ENCODE measurements at regions not wholly inside any gene's neighbourhood (a gene's known extent, or its start where the extent isn't known, plus 50 kb on each side); places are given as distances from the start of the nearest gene placed in this dataset.

DNA sequence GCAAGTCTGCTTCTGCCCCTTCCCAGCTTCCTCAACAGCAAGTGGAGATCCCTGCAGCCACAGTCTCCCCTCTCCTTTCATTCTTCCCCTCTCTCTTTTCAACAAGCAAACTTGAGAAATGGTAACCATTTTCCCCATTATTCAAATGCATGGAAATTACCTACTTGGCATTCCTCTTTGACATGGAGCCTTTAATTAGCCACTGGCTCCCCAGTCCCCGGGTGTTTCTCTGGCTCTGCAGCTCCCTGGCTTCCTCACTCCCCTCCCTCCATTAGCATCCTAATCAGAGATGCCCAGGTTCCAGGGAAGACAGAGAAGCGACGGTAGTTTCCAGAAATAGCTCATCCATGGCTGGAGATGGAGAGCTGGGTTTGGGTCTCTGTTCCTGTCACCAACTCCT is 116.0 kb downstream of the CCT6B start:
- Mint-ChIP-seq H3K27me3 (ENCODE audit: unreplicated experiment) (peaks cover 4% of the 10 kb centered on the region), H3K4me1 (ENCODE audit: unreplicated experiment) (peaks cover 6% of the 10 kb centered on the region), H3K9me3 (ENCODE audit: unreplicated experiment) (no peaks in the 10 kb centered on the region), H3K4me3 (ENCODE audit: unreplicated experiment) (no peak overlapping the region), H3K36me3 (ENCODE audit: low read depth, unreplicated experiment) (no peaks in the 10 kb centered on the region), H3K27ac (ENCODE audit: unreplicated experiment) (no peak overlapping the region)
- DNase-seq (ENCODE audit: low spot score): no peak
- no peak for TF ChIP-seq CTCF (IDR thresholded peaks at IDR 0.05; ENCODE audit: unreplicated experiment)

GRCh38 chr17:34843682-34844081 is 117.6 kb downstream of the CCT6B start:
- H3K27me3 Mint-ChIP-seq (ENCODE audit: unreplicated experiment): peaks cover 4% of the 10 kb centered on the region
- H3K36me3 Mint-ChIP-seq (ENCODE audit: low read depth, unreplicated experiment): no peaks in the 10 kb centered on the region
- TF ChIP-seq CTCF (IDR thresholded peaks at IDR 0.05; ENCODE audit: unreplicated experiment): no peak
- DNase-seq (ENCODE audit: low spot score): no peak
- no peaks in the 10 kb centered on the region for H3K9me3 Mint-ChIP-seq (ENCODE audit: unreplicated experiment)
- no peak overlapping the region for H3K27ac Mint-ChIP-seq (ENCODE audit: unreplicated experiment)
- peaks cover 9% of the 10 kb centered on the region for H3K4me1 Mint-ChIP-seq (ENCODE audit: unreplicated experiment)
- H3K4me3 Mint-ChIP-seq (ENCODE audit: unreplicated experiment): no peak overlapping the region

DNA sequence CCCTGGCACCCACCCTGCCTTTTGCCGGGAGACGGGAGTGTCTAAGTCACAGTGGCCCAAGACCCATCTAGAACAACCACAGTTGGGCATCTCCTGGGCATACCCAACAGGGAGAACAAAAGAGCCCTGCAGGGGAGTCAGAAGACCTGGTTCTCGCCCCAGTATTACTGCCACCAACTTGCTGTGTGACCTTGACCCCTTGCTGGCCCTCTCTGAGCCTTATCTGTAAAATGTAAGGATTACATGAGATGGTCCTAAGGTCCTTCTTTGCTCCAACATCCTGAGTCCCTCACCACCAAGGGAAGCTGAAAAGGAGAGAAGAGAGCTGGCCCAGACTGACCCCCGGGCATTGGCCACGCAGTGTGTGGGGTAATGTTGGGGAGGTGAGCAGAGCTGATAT is 119.0 kb downstream of the CCT6B start:
- Mint-ChIP-seq H3K27me3 (ENCODE audit: unreplicated experiment) (peaks cover 4% of the 10 kb centered on the region), H3K4me1 (ENCODE audit: unreplicated experiment) (peaks cover 9% of the 10 kb centered on the region), H3K9me3 (ENCODE audit: unreplicated experiment) (no peaks in the 10 kb centered on the region), H3K36me3 (ENCODE audit: low read depth, unreplicated experiment) (no peaks in the 10 kb centered on the region), H3K27ac (ENCODE audit: unreplicated experiment) (no peak overlapping the region), H3K4me3 (ENCODE audit: unreplicated experiment) (no peak overlapping the region)
- TF ChIP-seq CTCF (IDR thresholded peaks at IDR 0.05; ENCODE audit: unreplicated experiment): no peak
- DNase-seq (ENCODE audit: low spot score): no peak

DNA sequence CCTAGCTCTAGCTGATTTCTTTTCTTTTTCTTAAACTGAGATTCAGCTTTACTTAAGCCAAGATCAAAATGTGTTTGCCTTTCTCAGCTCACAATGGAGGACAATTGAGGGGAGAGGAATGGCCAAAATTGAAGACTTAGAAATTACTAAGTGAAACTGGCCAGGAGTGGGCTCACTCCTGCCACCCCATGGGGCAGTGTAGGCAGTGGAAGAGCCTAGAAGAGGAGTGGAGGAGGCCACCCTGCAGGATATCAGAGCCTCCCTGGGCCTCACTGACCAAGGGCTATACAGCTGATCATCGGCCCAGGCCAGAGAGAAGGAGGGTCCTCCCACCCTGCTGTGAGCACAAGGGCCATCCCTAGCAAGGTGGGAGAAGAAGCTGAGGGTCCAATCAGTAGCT is 119.8 kb downstream of the CCT6B start:
- no peaks in the 10 kb centered on the region for H3K9me3 Mint-ChIP-seq (ENCODE audit: unreplicated experiment)

DNA sequence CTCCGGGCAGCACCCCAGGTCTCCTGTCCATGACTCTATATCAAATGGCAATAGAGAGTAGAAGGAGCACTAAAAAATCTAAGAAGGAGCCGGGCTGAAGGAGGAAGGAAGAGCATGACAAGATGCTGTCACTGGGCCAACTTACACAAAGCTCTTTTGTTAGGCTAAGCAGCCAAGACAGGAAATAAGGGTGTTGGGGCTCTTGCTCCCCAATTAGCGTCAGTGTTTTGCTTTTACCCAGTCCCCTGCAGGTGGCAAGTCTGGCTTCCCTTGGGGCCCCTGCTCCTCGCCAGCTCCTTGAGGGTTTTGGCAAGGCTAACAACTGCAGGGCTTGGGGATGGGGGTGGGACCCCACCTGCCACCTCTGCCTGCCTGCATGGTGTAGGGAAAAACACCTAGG is 120.5 kb downstream of the CCT6B start:
- no peak for DNase-seq (ENCODE audit: low spot score)
- Mint-ChIP-seq H3K36me3 (ENCODE audit: low read depth, unreplicated experiment) (no peaks in the 10 kb centered on the region), H3K27me3 (ENCODE audit: unreplicated experiment) (peaks cover 4% of the 10 kb centered on the region), H3K9me3 (ENCODE audit: unreplicated experiment) (no peaks in the 10 kb centered on the region), H3K27ac (ENCODE audit: unreplicated experiment) (no peak overlapping the region), H3K4me1 (ENCODE audit: unreplicated experiment) (peaks cover 12% of the 10 kb centered on the region), H3K4me3 (ENCODE audit: unreplicated experiment) (no peak overlapping the region)
- TF ChIP-seq CTCF (IDR thresholded peaks at IDR 0.05; ENCODE audit: unreplicated experiment): no peak

More for the DNA sequence above, 119.8 kb downstream of the CCT6B start:
- Mint-ChIP-seq H3K4me3 (ENCODE audit: unreplicated experiment) (no peak overlapping the region), H3K4me1 (ENCODE audit: unreplicated experiment) (peaks cover 9% of the 10 kb centered on the region), H3K27me3 (ENCODE audit: unreplicated experiment) (peaks cover 4% of the 10 kb centered on the region), H3K36me3 (ENCODE audit: low read depth, unreplicated experiment) (no peaks in the 10 kb centered on the region), H3K27ac (ENCODE audit: unreplicated experiment) (no peak overlapping the region)
- DNase-seq (ENCODE audit: low spot score): no peak
- TF ChIP-seq CTCF (IDR thresholded peaks at IDR 0.05; ENCODE audit: unreplicated experiment): no peak

All from endothelial cell (in vitro differentiated cells).